ENCODE measurements at regions not wholly inside any gene's neighbourhood (a gene's known extent, or its start where the extent isn't known, plus 50 kb on each side); places are given as distances from the start of the nearest gene placed in this dataset.

- Histone ChIP-seq H4K20me1 (ENCODE audit: insufficient read depth, low read length) (no peaks in the 10 kb centered on the region), H3K27me3 (ENCODE audit: low read depth, low read length) (peaks cover 42% of the 10 kb centered on the region), H3K27ac (ENCODE audit: low read length) (no peak overlapping the region), H3K9me3 (ENCODE audit: insufficient read depth, low read length) (no peaks in the 10 kb centered on the region), H3K36me3 (replicated peaks; ENCODE audit: low read depth, low read length) (no peaks in the 10 kb centered on the region), H2AFZ (ENCODE audit: low read depth, low read length) (no peak overlapping the region), H3K4me3 (ENCODE audit: low read length) (no peak overlapping the region), H3K4me2 (ENCODE audit: low read length) (no peak overlapping the region), H3K79me2 (ENCODE audit: low read length) (no peaks in the 10 kb centered on the region), H3K4me1 (ENCODE audit: low read length) (peaks cover 12% of the 10 kb centered on the region), H3K9ac (ENCODE audit: low read length) (no peak overlapping the region)
- TF ChIP-seq EZH2phosphoT487 (IDR thresholded peaks at IDR 0.05; ENCODE audit: low read depth) = no peak
- no peak for TF ChIP-seq CTCF (IDR thresholded peaks at IDR 0.05; ENCODE audit: low read depth, low read length)
Measured at GRCh38 chr20:50298554-50299324, 108.1 kb downstream of the CEBPB start.

- Histone ChIP-seq H3K79me2 (ENCODE audit: low read length) (no peaks in the 10 kb centered on the region), H3K27me3 (ENCODE audit: low read depth, low read length) (peaks cover 42% of the 10 kb centered on the region), H3K36me3 (replicated peaks; ENCODE audit: low read depth, low read length) (no peaks in the 10 kb centered on the region), H3K9me3 (ENCODE audit: insufficient read depth, low read length) (no peaks in the 10 kb centered on the region), H3K4me2 (ENCODE audit: low read length) (no peak overlapping the region), H4K20me1 (ENCODE audit: insufficient read depth, low read length) (no peaks in the 10 kb centered on the region), H3K4me3 (ENCODE audit: low read length) (no peak overlapping the region), H3K9ac (ENCODE audit: low read length) (no peak overlapping the region), H3K27ac (ENCODE audit: low read length) (no peak overlapping the region), H2AFZ (ENCODE audit: low read depth, low read length) (no peak overlapping the region), H3K4me1 (ENCODE audit: low read length) (peaks cover 12% of the 10 kb centered on the region)
- TF ChIP-seq CTCF (IDR thresholded peaks at IDR 0.05; ENCODE audit: low read depth, low read length) (no peak), EZH2phosphoT487 (IDR thresholded peaks at IDR 0.05; ENCODE audit: low read depth) (no peak)
Measured at GRCh38 chr20:50299325-50299629, 108.6 kb downstream of the CEBPB start.

GRCh38 chr20:50301165-50301564 is 110.5 kb downstream of the CEBPB start:
- H3K79me2 ChIP-seq (ENCODE audit: low read length) = no peaks in the 10 kb centered on the region
- no peaks in the 10 kb centered on the region for H3K36me3 ChIP-seq (replicated peaks; ENCODE audit: low read depth, low read length)
- no peak overlapping the region for H3K27ac ChIP-seq (ENCODE audit: low read length)
- no peak overlapping the region for H3K4me3 ChIP-seq (ENCODE audit: low read length)
- H3K9ac ChIP-seq (ENCODE audit: low read length) = no peak overlapping the region
- H2AFZ ChIP-seq (ENCODE audit: low read depth, low read length) = no peak overlapping the region
- H3K4me1 ChIP-seq (ENCODE audit: low read length) = peaks cover 12% of the 10 kb centered on the region
- no peaks in the 10 kb centered on the region for H3K9me3 ChIP-seq (ENCODE audit: insufficient read depth, low read length)
- no peak overlapping the region for H3K4me2 ChIP-seq (ENCODE audit: low read length)
- no peak for TF ChIP-seq EZH2phosphoT487 (IDR thresholded peaks at IDR 0.05; ENCODE audit: low read depth)
- TF ChIP-seq CTCF (IDR thresholded peaks at IDR 0.05; ENCODE audit: low read depth, low read length) = no peak
- no peaks in the 10 kb centered on the region for H4K20me1 ChIP-seq (ENCODE audit: insufficient read depth, low read length)
- peaks cover 42% of the 10 kb centered on the region for H3K27me3 ChIP-seq (ENCODE audit: low read depth, low read length)

- H3K79me2 ChIP-seq (ENCODE audit: low read length) = no peaks in the 10 kb centered on the region
- no peaks in the 10 kb centered on the region for H4K20me1 ChIP-seq (ENCODE audit: insufficient read depth, low read length)
- peaks cover 12% of the 10 kb centered on the region for H3K4me1 ChIP-seq (ENCODE audit: low read length)
- no peak overlapping the region for H3K4me3 ChIP-seq (ENCODE audit: low read length)
- peaks cover 42% of the 10 kb centered on the region for H3K27me3 ChIP-seq (ENCODE audit: low read depth, low read length)
- no peak overlapping the region for H2AFZ ChIP-seq (ENCODE audit: low read depth, low read length)
- TF ChIP-seq CTCF (IDR thresholded peaks at IDR 0.05; ENCODE audit: low read depth, low read length) (no peak), EZH2phosphoT487 (IDR thresholded peaks at IDR 0.05; ENCODE audit: low read depth) (no peak)
- no peak overlapping the region for H3K9ac ChIP-seq (ENCODE audit: low read length)
- H3K36me3 ChIP-seq (replicated peaks; ENCODE audit: low read depth, low read length) = no peaks in the 10 kb centered on the region
- H3K9me3 ChIP-seq (ENCODE audit: insufficient read depth, low read length) = no peaks in the 10 kb centered on the region
- H3K4me2 ChIP-seq (ENCODE audit: low read length) = no peak overlapping the region
- no peak overlapping the region for H3K27ac ChIP-seq (ENCODE audit: low read length)
Measured at GRCh38 chr20:50301712-50302111, 111.1 kb downstream of the CEBPB start.
